GM12891 (cell line): ENCODE measurements at regions not wholly inside any gene's neighbourhood (a gene's known extent, or its start where the extent isn't known, plus 50 kb on each side); places are given as distances from the start of the nearest gene placed in this dataset.

Experiments used
- PAX5 ChIP-seq: IDR thresholded peaks from 2 replicates; pipeline ENCODE4 v1.6.1; 2011; ENCODE audit warnings: low read length, moderate library complexity, mild to moderate bottlenecking; ENCODE audit not compliant: insufficient read depth, severe bottlenecking
- POLR2A ChIP-seq: IDR thresholded peaks from 2 replicates; pipeline ENCODE4 v1.6.1; 2011; ENCODE audit warnings: low read depth, low read length, control low read depth
- POLR2AphosphoS5 ChIP-seq: IDR thresholded peaks from 2 replicates; pipeline ENCODE4 v1.6.1; 2011; ENCODE audit warnings: low read depth, low read length, control low read depth

- TF ChIP-seq POLR2A (no peak), POLR2AphosphoS5 (no peak), PAX5 (no peak)
These were observed 118.5 kb downstream of the MFAP3L start for GRCh38 chr4:169907705-169908104.
